Frontal cortex (tissue), 3 donors: ENCODE measurements at regions not wholly inside any gene's neighbourhood (a gene's known extent, or its start where the extent isn't known, plus 50 kb on each side); places are given as distances from the start of the nearest gene placed in this dataset.

Experiments
- DNase-seq, 2 donors: peaks; one replicate each; pipeline ENCODE4 v3.0.0; 2012; ENCODE audit warnings: low spot score in 2 of 2
- FAIRE-seq: peaks from 2 replicates; lab custom pipeline; 2012; peaks lifted over from hg19 to GRCh38; lab: Jason Lieb, UNC
- donor health status: control.
- donor health status: control.
- donor health status: control.

DNA sequence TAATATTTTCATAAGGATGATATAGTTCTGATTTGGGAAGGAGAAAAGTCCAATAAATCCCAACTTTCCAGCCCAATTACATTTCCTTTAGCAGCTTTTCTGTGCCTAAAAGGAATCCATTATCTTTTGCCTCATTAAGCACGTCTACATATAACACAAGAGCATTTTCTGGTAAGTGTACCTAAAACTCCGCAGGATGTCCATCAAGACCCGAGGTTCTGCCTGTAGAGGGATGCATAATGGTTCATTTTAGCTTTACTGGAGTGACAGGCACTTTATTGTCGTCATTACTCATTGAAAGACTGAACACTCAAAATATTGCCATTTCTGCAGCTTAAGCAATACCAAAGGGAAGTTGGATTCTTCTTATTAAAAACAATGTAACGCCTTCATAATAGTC is 669.0 kb downstream of the PRELID2 start:
- DNase-seq = no peak

GRCh38 chr5:145163876-145164275 is 671.3 kb downstream of the PRELID2 start:
- no peak for DNase-seq
- FAIRE-seq = no peak

More for the DNA sequence above, 669.0 kb downstream of the PRELID2 start:
- FAIRE-seq = no peak

- no peak for FAIRE-seq
- no peak for DNase-seq
These were observed 672.5 kb downstream of the PRELID2 start for GRCh38 chr5:145162626-145163025.

GRCh38 chr5:145161391-145161790 is 673.8 kb downstream of the PRELID2 start:
- DNase-seq (no peak), FAIRE-seq (no peak)

GRCh38 chr5:145160679-145161078 is 674.5 kb downstream of the PRELID2 start:
- FAIRE-seq = no peak

GRCh38 chr5:145158730-145159129 is 676.4 kb downstream of the PRELID2 start:
- DNase-seq (no peak), FAIRE-seq (no peak)

More at GRCh38 chr5:145160679-145161078, 674.5 kb downstream of the PRELID2 start:
- DNase-seq = no peak

DNA sequence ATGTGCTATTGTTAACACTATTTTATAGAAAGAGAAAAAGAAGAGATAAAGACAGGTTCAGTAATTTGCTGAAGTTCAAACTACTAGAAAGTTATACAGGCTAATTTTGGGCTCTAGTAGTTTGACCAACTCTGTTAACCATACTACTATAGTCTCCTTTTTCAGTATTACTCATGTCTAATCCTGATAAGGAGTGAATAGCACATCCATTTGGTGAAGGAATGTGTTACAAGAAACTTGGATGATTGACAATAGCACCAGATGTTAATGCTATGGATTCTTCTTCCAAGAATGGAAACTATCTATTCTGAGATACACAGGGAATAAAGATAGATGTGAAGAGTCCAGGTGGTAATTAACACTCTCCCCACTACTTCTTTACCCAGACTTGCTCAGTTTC is 677.3 kb downstream of the PRELID2 start:
- DNase-seq (no peak), FAIRE-seq (no peak)

- FAIRE-seq (no peak), DNase-seq (no peak)
These were observed 693.6 kb downstream of the PRELID2 start for GRCh38 chr5:145141534-145141933.

DNA sequence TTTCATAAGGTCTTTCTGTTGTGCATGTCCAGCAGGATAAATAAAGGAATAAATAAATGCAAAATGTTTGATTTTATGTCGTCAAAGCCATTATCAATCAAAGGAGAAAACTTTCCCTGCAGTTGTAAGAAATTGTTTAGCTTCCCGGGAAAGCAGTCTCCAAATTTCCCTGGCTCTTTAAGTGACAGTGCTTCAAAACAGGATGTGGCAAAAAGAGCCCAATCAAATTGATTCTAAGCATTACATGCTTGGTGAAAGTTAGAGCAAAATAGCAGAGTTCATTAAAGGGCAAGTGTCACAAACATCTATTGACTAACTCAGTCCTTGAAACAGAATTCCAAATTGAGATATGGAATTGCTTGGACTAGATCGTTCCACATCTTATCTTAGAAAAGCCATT is 704.1 kb downstream of the PRELID2 start:
- no peak for DNase-seq
- FAIRE-seq = no peak

- FAIRE-seq = no peak
- DNase-seq = no peak
These were observed 705.3 kb downstream of the PRELID2 start for GRCh38 chr5:145129797-145130196.

- DNase-seq = no peak
- no peak for FAIRE-seq
These were observed 710.3 kb downstream of the PRELID2 start for GRCh38 chr5:145124806-145125205.

DNA sequence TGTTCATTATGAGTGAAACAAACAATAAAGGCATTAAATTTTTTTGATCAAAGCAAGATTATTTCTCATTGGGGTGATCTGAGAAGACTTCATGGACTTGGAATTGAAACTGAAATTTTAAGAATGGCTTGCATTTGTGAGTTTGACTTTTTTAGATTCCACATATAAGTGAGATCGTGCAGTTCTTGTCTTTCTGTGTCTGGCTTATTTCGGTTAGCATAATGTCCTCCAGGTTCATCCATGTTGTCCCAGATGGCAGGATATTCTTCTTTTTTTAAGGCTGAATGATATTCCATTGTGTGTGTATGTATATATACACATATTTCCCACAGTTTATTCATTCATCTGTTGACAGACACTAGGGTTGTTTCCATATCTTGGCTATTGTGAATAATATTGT is 716.5 kb downstream of the PRELID2 start:
- FAIRE-seq (no peak), DNase-seq (no peak)

DNA sequence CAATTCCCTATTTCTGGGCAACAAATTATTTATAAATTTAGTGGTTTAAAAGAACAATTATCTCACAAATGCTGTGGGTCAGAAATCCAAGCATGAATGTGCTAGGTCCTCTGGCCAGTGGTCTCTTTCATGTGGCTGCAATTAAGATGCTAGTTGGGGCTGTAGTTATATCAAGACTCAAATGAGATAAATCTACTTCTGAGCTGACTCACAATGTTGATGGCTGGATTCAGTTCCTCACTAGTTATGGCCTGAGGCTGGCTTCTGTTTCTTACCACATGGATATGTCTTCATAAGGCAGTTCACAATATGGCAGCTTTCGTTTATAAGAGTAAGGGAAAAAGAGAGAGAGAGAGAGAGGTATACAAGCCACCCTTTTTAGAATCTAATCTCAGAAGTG is 717.0 kb downstream of the PRELID2 start:
- DNase-seq (no peak), FAIRE-seq (no peak)

GRCh38 chr5:145117285-145117684 is 717.9 kb downstream of the PRELID2 start:
- FAIRE-seq = no peak
- no peak for DNase-seq

DNA sequence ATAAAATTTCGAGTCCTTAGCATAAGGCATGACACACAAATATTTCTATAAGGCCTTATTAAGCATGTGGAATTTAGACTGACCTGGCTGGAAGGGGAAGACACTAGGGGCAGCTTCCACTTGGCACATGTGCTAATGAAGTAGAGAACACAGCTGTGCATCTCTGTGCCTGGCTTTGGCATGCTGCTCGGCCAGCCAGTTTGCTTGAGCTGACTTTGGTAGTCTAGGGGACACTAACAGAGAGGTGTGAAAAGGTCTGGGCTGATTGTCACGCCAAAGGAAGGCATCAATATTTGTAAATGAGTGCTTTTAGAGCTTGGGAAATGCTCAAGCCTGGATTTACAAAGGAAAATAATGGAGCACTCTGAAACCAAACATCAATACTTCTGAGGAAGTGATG is 723.7 kb downstream of the PRELID2 start:
- no peak for FAIRE-seq

GRCh38 chr5:145110834-145111233 is 724.3 kb downstream of the PRELID2 start:
- FAIRE-seq (no peak), DNase-seq (no peak)

More for the DNA sequence above, 723.7 kb downstream of the PRELID2 start:
- DNase-seq = no peak

DNA sequence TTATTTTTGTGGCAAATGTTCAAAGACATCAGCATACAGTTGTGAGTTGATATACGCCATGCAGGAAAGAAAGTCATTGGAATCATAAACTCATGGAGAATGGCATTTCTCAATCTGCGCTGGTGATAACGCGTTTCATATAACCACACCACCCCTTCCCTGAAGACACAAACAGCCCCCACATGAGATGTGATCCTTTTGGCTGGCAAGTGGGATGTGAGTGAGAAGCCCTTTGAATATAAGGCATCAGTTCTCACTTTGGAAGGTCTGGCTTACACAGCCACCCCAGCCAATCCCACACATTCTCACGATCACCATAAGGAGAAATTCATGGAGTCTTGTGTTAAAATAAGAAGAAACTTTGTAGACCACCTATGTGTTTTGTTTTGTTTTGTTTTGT is 725.0 kb downstream of the PRELID2 start:
- DNase-seq (no peak), FAIRE-seq (no peak)

- DNase-seq = no peak
- FAIRE-seq = no peak
These were observed 729.8 kb downstream of the PRELID2 start for GRCh38 chr5:145105384-145105783.

DNA sequence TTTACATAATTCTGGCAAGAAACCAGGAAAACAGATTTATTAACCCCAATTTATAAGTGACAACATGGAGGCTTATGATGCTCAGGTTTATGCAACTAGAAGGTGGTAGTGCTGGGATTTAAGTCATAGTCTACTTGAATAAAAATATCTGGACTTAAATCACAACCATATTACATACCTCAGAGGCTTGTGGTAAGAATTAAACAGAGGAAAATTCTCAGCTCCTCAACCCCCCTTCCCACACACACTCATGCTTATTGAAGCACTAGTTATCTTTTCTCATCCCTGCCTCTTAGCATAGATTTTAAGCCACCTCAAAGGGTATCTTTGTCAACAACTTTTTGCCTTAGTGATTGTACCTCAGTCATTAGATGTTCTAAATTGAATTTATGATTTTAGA is 731.0 kb downstream of the PRELID2 start:
- no peak for DNase-seq
- FAIRE-seq = no peak

- DNase-seq = no peak
These were observed 733.9 kb downstream of the PRELID2 start for GRCh38 chr5:145101246-145101645.

GRCh38 chr5:145090115-145090514 is 745.0 kb downstream of the PRELID2 start:
- FAIRE-seq = no peak
- no peak for DNase-seq

More at GRCh38 chr5:145101246-145101645, 733.9 kb downstream of the PRELID2 start:
- FAIRE-seq = no peak

- FAIRE-seq (no peak), DNase-seq (no peak)
These were observed 750.3 kb downstream of the PRELID2 start for GRCh38 chr5:145084834-145085233.

GRCh38 chr5:145077028-145077427 is 758.1 kb downstream of the PRELID2 start:
- FAIRE-seq (no peak), DNase-seq (no peak)
